Hepatocyte (in vitro differentiated cells): ENCODE measurements at regions not wholly inside any gene's neighbourhood (a gene's known extent, or its start where the extent isn't known, plus 50 kb on each side); places are given as distances from the start of the nearest gene placed in this dataset.

ENCODE experiments used
- EZH2 ChIP-seq: fragments of 200-600 bp; sonication (generic); IDR thresholded peaks from 2 replicates; pipeline ENCODE4 v1.6.1; 2016; ENCODE audit warnings: antibody characterized with exemption, mild to moderate bottlenecking, borderline replicate concordance
- TF ChIP-seq, protein P1 (sequence below): fragments of 200-600 bp; sonication (generic); IDR thresholded peaks from 2 replicates; pipeline ENCODE4 v1.5.1; 2016; ENCODE audit warnings: antibody characterized with exemption, mild to moderate bottlenecking; ENCODE audit not compliant: poor library complexity

DNA sequence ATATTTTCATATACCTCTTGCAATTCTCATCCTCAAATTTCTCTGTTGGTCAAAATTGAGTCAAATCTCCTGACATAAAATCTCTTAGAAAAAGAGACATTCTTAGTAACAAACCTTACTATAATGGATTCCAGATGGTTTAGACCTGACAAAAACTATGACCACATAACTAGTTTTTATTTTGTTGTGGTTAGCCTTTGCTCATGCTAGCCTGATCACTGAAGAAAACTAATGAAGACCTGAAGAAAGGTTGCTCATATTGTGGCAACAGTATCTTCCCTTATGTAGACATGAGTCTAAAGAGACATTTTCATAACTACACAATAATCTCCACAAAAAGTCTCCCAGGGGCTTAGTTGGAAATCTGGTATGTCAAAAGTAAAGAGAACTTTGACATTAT is 274.1 kb upstream of the TMEM161B start:
- TF ChIP-seq, protein P1, sequence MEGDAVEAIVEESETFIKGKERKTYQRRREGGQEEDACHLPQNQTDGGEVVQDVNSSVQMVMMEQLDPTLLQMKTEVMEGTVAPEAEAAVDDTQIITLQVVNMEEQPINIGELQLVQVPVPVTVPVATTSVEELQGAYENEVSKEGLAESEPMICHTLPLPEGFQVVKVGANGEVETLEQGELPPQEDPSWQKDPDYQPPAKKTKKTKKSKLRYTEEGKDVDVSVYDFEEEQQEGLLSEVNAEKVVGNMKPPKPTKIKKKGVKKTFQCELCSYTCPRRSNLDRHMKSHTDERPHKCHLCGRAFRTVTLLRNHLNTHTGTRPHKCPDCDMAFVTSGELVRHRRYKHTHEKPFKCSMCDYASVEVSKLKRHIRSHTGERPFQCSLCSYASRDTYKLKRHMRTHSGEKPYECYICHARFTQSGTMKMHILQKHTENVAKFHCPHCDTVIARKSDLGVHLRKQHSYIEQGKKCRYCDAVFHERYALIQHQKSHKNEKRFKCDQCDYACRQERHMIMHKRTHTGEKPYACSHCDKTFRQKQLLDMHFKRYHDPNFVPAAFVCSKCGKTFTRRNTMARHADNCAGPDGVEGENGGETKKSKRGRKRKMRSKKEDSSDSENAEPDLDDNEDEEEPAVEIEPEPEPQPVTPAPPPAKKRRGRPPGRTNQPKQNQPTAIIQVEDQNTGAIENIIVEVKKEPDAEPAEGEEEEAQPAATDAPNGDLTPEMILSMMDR = no peak
- TF ChIP-seq EZH2 = no peak
